ENCODE measurements at regions not wholly inside any gene's neighbourhood (a gene's known extent, or its start where the extent isn't known, plus 50 kb on each side); places are given as distances from the start of the nearest gene placed in this dataset.

- TF ChIP-seq PKNOX1 (IDR thresholded peaks at IDR 0.05) (no peak), RELA (IDR thresholded peaks at IDR 0.05; ENCODE audit: borderline replicate concordance, partially characterized antibody) (no peak), CBX3 (IDR thresholded peaks at IDR 0.05; ENCODE audit: borderline replicate concordance, low read depth) (no peak)
Observed at GRCh38 chr18:34627137-34627920, 82.8 kb upstream of the DTNA start (continued).

GRCh38 chr18:34631093-34631966 is 78.8 kb upstream of the DTNA start:
- no peaks in the 10 kb centered on the region for H3K9me3 ChIP-seq (replicated peaks; ENCODE audit: control insufficient read depth, insufficient read depth, low read length)
- 62% methylated on average over 4 of the region's 4 CpGs for WGBS (ENCODE audit: insufficient coverage, insufficient replicate concordance, low lambda C conversion rate, missing lambda C conversion rate)
- H3K27ac ChIP-seq (ENCODE audit: control insufficient read depth, insufficient read depth) = no peak overlapping the region
- ATAC-seq (no peak), DNase-seq (ENCODE audit: low read depth, low spot score) (no peak), FAIRE-seq (no peak)
- H3K27me3 ChIP-seq (replicated peaks in 1 of 2; ENCODE audit: control insufficient read depth in 2 of 2, insufficient read depth in 2 of 2, low read length in 1 of 2) = no peaks in the 10 kb centered on the region
- ChIA-PET CTCF (interaction anchor here (1.0 to 1.6 kb wide), 4 partner anchors 11 to 509 kb away, joined by 3 to 4 read pairs (median 3); no protein-coding TSS in a partner anchor), POLR2A (interaction anchor here (0.5 kb wide), 1 partner anchor 351 kb away, joined by 3 read pairs; no protein-coding TSS in a partner anchor), RAD21 (ENCODE audit: unreplicated experiment) (interaction anchor here (1.0 kb wide), 1 partner anchor 509 kb away, joined by 3 read pairs; no protein-coding TSS in a partner anchor), SMC1A (ENCODE audit: uncharacterized antibody, unreplicated experiment) (interaction anchor here (0.8 to 2.5 kb wide), 7 partner anchors 9 to 508 kb away, joined by 3 to 7 read pairs (median 4); no protein-coding TSS in a partner anchor)
- no peaks in the 10 kb centered on the region for H4K20me1 ChIP-seq (ENCODE audit: control insufficient read depth, insufficient read depth)
- H3K4me1 ChIP-seq (ENCODE audit: control insufficient read depth, insufficient read depth, low read length) = no peaks in the 10 kb centered on the region
- H3K4me2 ChIP-seq (ENCODE audit: control insufficient read depth, insufficient read depth) = no peak overlapping the region
- no peak overlapping the region for H3K4me3 ChIP-seq
- H2AFZ ChIP-seq (ENCODE audit: control insufficient read depth, low read depth, low read length) = no peak overlapping the region
- H3K9ac ChIP-seq (ENCODE audit: control insufficient read depth, insufficient read depth, low read length) = no peak overlapping the region
- intact Hi-C loops (cut with micrococcal nuclease; ENCODE audit: unreplicated experiment) (no loop called here), in situ Hi-C loops (cut with MboI) (no loop called here)
- BruUV-seq (replicated peaks) = no TSS peak
- H3K36me3 ChIP-seq (ENCODE audit: control insufficient read depth in 2 of 2, insufficient read depth in 2 of 2, low read length in 1 of 2) = no peaks in the 10 kb centered on the region
- H3K79me2 ChIP-seq (ENCODE audit: control insufficient read depth, insufficient read depth, low read length) = no peaks in the 10 kb centered on the region
- no peak for TF ChIP-seq YBX1 (IDR thresholded peaks at IDR 0.05)
- no peak for TF ChIP-seq E2F4 (IDR thresholded peaks at IDR 0.05; ENCODE audit: low read depth, low read length)
- no peak for TF ChIP-seq REST (IDR thresholded peaks at IDR 0.05; ENCODE audit: low read depth, low read length)
- TF ChIP-seq USF1 (IDR thresholded peaks at IDR 0.05; ENCODE audit: borderline replicate concordance, extremely low read length, insufficient read depth, low read depth, low read length) = no peak
- TF ChIP-seq ATF7 (IDR thresholded peaks at IDR 0.05; ENCODE audit: low read depth) = no peak
- TF ChIP-seq NR2C1 (IDR thresholded peaks at IDR 0.05) = no peak

Measured in GM12878 (cell line).